Liver (tissue), 8 donors: ENCODE measurements at regions not wholly inside any gene's neighbourhood (a gene's known extent, or its start where the extent isn't known, plus 50 kb on each side); places are given as distances from the start of the nearest gene placed in this dataset.

Experiments
- DNase-seq: peaks from one replicate; pipeline ENCODE4 v3.0.0-alpha.2; 2017; ENCODE audit warnings: low spot score
- H3K27ac ChIP-seq, 2 donors: one replicate each; pipeline ENCODE4 v1.7.0; 2013; ENCODE audit warnings: inconsistent platforms in 2 of 2, low read length in 2 of 2, control low read depth in 1 of 2, low read depth in 1 of 2, mild to moderate bottlenecking in 1 of 2
- H3K27me3 ChIP-seq, 4 donors: one replicate each; pipeline versions ENCODE4 v1.6.1 to v1.7.0; 2013; ENCODE audit warnings: low read length in 3 of 4, inconsistent platforms in 1 of 4, mild to moderate bottlenecking in 1 of 4, moderate library complexity in 1 of 4; ENCODE audit not compliant: control insufficient read depth in 4 of 4, insufficient read depth in 4 of 4
- H3K36me3 ChIP-seq, 4 donors: one replicate each; pipeline versions ENCODE4 v1.6.1 to v1.7.0; 2013; ENCODE audit warnings: low read length in 3 of 4, mild to moderate bottlenecking in 3 of 4, low read depth in 1 of 4, moderate library complexity in 1 of 4; ENCODE audit not compliant: control insufficient read depth in 4 of 4, insufficient read depth in 3 of 4
- H3K4me1 ChIP-seq, 4 donors: one replicate each; pipeline versions ENCODE4 v1.6.1 to v1.7.0; 2013; ENCODE audit warnings: low read length in 3 of 4, mild to moderate bottlenecking in 3 of 4, moderate library complexity in 1 of 4; ENCODE audit not compliant: control insufficient read depth in 4 of 4, insufficient read depth in 4 of 4
- H3K4me3 ChIP-seq, 3 donors: one replicate each; pipeline versions ENCODE4 v1.6.1 to v1.7.0; 2013; ENCODE audit warnings: low read length in 3 of 3, control low read depth in 1 of 3, low read depth in 1 of 3, mild to moderate bottlenecking in 1 of 3
- H3K9ac ChIP-seq, 2 donors: one replicate each; pipeline ENCODE4 v1.7.0; 2013; ENCODE audit warnings: low read length in 2 of 2, mild to moderate bottlenecking in 2 of 2, moderate library complexity in 2 of 2, control low read depth in 1 of 2, low read depth in 1 of 2
- H3K9me3 ChIP-seq, 4 donors: one replicate each; pipeline versions ENCODE4 v1.6.1 to v1.7.0; 2013; ENCODE audit warnings: low read length in 3 of 4; ENCODE audit not compliant: control insufficient read depth in 4 of 4
- CTCF ChIP-seq: fragments of 150-350 bp; IDR thresholded peaks from 2 replicates; pipeline ENCODE4 v1.5.1; 2017; ENCODE audit warnings: improper control_type of control experiment, low read depth, low read length; ENCODE audit not compliant: missing input control
- EGR1 ChIP-seq, 2 donors: IDR thresholded peaks; 2 replicates each; pipeline ENCODE4 v1.6.1; 2016 to 2018; ENCODE audit warnings: antibody characterized with exemption in 2 of 2, low read depth in 2 of 2
- FOXA1 ChIP-seq: IDR thresholded peaks from 2 replicates; pipeline ENCODE4 v1.6.1; 2016; ENCODE audit warnings: antibody characterized with exemption
- FOXA2 ChIP-seq: IDR thresholded peaks from 2 replicates; pipeline ENCODE4 v1.6.1; 2016; ENCODE audit warnings: antibody characterized with exemption
- GABPA ChIP-seq, 2 donors: IDR thresholded peaks in 1 of 2; conservative IDR thresholded peaks in 1 of 2; 2 replicates each; pipeline ENCODE4 v1.6.1; 2016; ENCODE audit warnings: antibody characterized with exemption in 2 of 2, mild to moderate bottlenecking in 1 of 2, moderate library complexity in 1 of 2
- HNF4A ChIP-seq, 2 donors: conservative IDR thresholded peaks; 2 replicates each; pipeline ENCODE4 v1.6.1; 2016; ENCODE audit warnings: antibody characterized with exemption in 2 of 2, mild to moderate bottlenecking in 2 of 2
- HNF4G ChIP-seq: IDR thresholded peaks from 2 replicates; pipeline ENCODE4 v1.6.1; 2016; ENCODE audit warnings: antibody characterized with exemption
- JUND ChIP-seq, 2 donors: IDR thresholded peaks; 2 replicates each; pipeline ENCODE4 v1.6.1; 2016; ENCODE audit warnings: antibody characterized with exemption in 2 of 2
- NR2F2 ChIP-seq: IDR thresholded peaks from 2 replicates; pipeline ENCODE4 v1.6.1; 2016; ENCODE audit warnings: antibody characterized with exemption
- RAD21 ChIP-seq, 2 donors: IDR thresholded peaks; 2 replicates each; pipeline ENCODE4 v1.6.1; 2016; ENCODE audit warnings: antibody characterized with exemption in 2 of 2, mild to moderate bottlenecking in 2 of 2
- RXRA ChIP-seq, 2 donors: IDR thresholded peaks; 2 replicates each; pipeline ENCODE4 v1.6.1; 2017 to 2018; ENCODE audit warnings: antibody characterized with exemption in 2 of 2, mild to moderate bottlenecking in 1 of 2
- SP1 ChIP-seq: IDR thresholded peaks from 2 replicates; pipeline ENCODE4 v1.6.1; 2018; ENCODE audit warnings: antibody characterized with exemption, mild to moderate bottlenecking
- TAF1 ChIP-seq: conservative IDR thresholded peaks from 2 replicates; pipeline ENCODE4 v1.6.1; 2016; ENCODE audit warnings: antibody characterized with exemption, mild to moderate bottlenecking
- YY1 ChIP-seq: IDR thresholded peaks from 2 replicates; pipeline ENCODE4 v1.6.1; 2016; ENCODE audit warnings: antibody characterized with exemption, mild to moderate bottlenecking
- ZBTB33 ChIP-seq: IDR thresholded peaks from 2 replicates; pipeline ENCODE4 v1.6.1; 2016; ENCODE audit warnings: antibody characterized with exemption
- WGBS: extraction: QIAGEN DNeasy Blood & Tissue Kit; methylation state at CpG from one replicate; pipeline ENCODE4 v1.1.7; 2013; 5-methylcytosine and 5-hydroxymethylcytosine counted together
- TF ChIP-seq, protein P1 (sequence below): IDR thresholded peaks from 2 replicates; pipeline ENCODE4 v1.6.1; 2016; ENCODE audit warnings: antibody characterized with exemption
- TF ChIP-seq, protein P2 (sequence below): IDR thresholded peaks from 2 replicates; pipeline ENCODE4 v1.6.1; 2016; ENCODE audit warnings: antibody characterized with exemption, mild to moderate bottlenecking
- TF ChIP-seq, protein P3 (sequence below): IDR thresholded peaks from 2 replicates; pipeline ENCODE4 v1.6.1; 2016; ENCODE audit warnings: antibody characterized with exemption
- donor health status: healthy.
- donor health status: healthy.
- donor health status: healthy.
- donor health status: healthy.
- donor health status: healthy.

GRCh38 chr15:93478947-93479346, 389.9 kb upstream of the RGMA start:
- TF ChIP-seq FOXA2, result no peak
- TF ChIP-seq YY1, result no peak
- TF ChIP-seq FOXA1, result no peak
- TF ChIP-seq NR2F2, result no peak
- TF ChIP-seq, protein P1, sequence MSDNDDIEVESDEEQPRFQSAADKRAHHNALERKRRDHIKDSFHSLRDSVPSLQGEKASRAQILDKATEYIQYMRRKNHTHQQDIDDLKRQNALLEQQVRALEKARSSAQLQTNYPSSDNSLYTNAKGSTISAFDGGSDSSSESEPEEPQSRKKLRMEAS, result no peak
- no peak for TF ChIP-seq ZBTB33
- TF ChIP-seq SP1, result no peak
- no peak for TF ChIP-seq TAF1
- TF ChIP-seq, protein P2, sequence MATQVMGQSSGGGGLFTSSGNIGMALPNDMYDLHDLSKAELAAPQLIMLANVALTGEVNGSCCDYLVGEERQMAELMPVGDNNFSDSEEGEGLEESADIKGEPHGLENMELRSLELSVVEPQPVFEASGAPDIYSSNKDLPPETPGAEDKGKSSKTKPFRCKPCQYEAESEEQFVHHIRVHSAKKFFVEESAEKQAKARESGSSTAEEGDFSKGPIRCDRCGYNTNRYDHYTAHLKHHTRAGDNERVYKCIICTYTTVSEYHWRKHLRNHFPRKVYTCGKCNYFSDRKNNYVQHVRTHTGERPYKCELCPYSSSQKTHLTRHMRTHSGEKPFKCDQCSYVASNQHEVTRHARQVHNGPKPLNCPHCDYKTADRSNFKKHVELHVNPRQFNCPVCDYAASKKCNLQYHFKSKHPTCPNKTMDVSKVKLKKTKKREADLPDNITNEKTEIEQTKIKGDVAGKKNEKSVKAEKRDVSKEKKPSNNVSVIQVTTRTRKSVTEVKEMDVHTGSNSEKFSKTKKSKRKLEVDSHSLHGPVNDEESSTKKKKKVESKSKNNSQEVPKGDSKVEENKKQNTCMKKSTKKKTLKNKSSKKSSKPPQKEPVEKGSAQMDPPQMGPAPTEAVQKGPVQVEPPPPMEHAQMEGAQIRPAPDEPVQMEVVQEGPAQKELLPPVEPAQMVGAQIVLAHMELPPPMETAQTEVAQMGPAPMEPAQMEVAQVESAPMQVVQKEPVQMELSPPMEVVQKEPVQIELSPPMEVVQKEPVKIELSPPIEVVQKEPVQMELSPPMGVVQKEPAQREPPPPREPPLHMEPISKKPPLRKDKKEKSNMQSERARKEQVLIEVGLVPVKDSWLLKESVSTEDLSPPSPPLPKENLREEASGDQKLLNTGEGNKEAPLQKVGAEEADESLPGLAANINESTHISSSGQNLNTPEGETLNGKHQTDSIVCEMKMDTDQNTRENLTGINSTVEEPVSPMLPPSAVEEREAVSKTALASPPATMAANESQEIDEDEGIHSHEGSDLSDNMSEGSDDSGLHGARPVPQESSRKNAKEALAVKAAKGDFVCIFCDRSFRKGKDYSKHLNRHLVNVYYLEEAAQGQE, result no peak
- TF ChIP-seq JUND (IDR thresholded peaks at IDR 0.05), result no peak
- TF ChIP-seq HNF4A (conservative IDR thresholded peaks at IDR 0.05), result no peak
- no peak for TF ChIP-seq RXRA (IDR thresholded peaks at IDR 0.05)
- no peak for TF ChIP-seq HNF4G
- TF ChIP-seq EGR1 (IDR thresholded peaks at IDR 0.05; ENCODE audit: low read depth in 2 of 2), result no peak
- no peak for TF ChIP-seq RAD21 (IDR thresholded peaks at IDR 0.05)
- TF ChIP-seq CTCF, result no peak
- TF ChIP-seq GABPA (IDR thresholded peaks at IDR 0.05 in 1 of 2, conservative IDR thresholded peaks at IDR 0.05 in 1 of 2), result no peak
- TF ChIP-seq, protein P3, sequence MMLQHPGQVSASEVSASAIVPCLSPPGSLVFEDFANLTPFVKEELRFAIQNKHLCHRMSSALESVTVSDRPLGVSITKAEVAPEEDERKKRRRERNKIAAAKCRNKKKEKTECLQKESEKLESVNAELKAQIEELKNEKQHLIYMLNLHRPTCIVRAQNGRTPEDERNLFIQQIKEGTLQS, result no peak
- DNase-seq, result no peak
- Histone ChIP-seq H3K27ac (no peak overlapping the region), H3K9ac (no peak overlapping the region), H3K9me3 (no peaks in the 10 kb centered on the region), H3K36me3 (no peaks in the 10 kb centered on the region), H3K27me3 (peaks cover 0 to 5% (median 2%) of the 10 kb centered on the region in 4 donors), H3K4me1 (no peaks in the 10 kb centered on the region), H3K4me3 (no peak overlapping the region)
- WGBS, result 49% methylated on average over 5 of the region's 5 CpGs

- DNase-seq, result no peak
- Histone ChIP-seq H3K36me3 (no peaks in the 10 kb centered on the region), H3K9me3 (no peaks in the 10 kb centered on the region), H3K4me1 (no peaks in the 10 kb centered on the region), H3K27ac (no peak overlapping the region), H3K9ac (no peak overlapping the region), H3K27me3 (peaks cover 0 to 5% (median 2%) of the 10 kb centered on the region in 4 donors), H3K4me3 (no peak overlapping the region)
- 78% methylated on average over 4 of the region's 4 CpGs for WGBS
- TF ChIP-seq NR2F2 (no peak), TAF1 (no peak), RAD21 (IDR thresholded peaks at IDR 0.05) (no peak), CTCF (no peak), RXRA (IDR thresholded peaks at IDR 0.05) (no peak), FOXA1 (no peak), FOXA2 (no peak), YY1 (no peak), SP1 (no peak), HNF4A (conservative IDR thresholded peaks at IDR 0.05) (no peak), HNF4G (no peak), JUND (IDR thresholded peaks at IDR 0.05) (no peak), GABPA (IDR thresholded peaks at IDR 0.05 in 1 of 2, conservative IDR thresholded peaks at IDR 0.05 in 1 of 2) (no peak), EGR1 (IDR thresholded peaks at IDR 0.05; ENCODE audit: low read depth in 2 of 2) (no peak)
- TF ChIP-seq, protein P1, result no peak
- TF ChIP-seq, protein P3, result no peak
These were observed 388.7 kb upstream of the RGMA start for GRCh38 chr15:93477721-93478120.
